SW 1271 (cell line): ENCODE measurements at regions not wholly inside any gene's neighbourhood (a gene's known extent, or its start where the extent isn't known, plus 50 kb on each side); places are given as distances from the start of the nearest gene placed in this dataset.

Experiments used
- DNase-seq, 2 experiments: peaks; one replicate each; lab custom pipeline; 2025; lab: John Stamatoyannopoulos, UW

DNA sequence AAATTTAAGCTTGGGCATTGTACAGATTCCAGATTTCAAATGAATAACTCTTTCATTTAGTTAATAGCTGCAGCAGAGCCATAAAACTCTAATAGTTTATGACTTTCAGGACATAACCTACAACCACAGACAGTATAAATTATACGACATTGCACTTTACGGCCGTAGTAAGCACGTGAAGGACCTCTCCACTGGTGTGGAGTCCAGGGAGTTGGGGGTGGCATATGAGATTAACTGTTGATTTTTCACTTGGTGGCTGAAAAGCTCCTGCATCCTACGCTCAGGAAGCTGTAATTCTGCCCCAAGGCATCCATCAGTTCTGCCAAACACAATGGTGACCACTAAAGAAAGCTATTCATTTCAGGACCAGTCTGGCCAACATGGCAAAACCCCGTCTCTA, 376.2 kb downstream of the SOX11 start:
- no peak for DNase-seq

DNA sequence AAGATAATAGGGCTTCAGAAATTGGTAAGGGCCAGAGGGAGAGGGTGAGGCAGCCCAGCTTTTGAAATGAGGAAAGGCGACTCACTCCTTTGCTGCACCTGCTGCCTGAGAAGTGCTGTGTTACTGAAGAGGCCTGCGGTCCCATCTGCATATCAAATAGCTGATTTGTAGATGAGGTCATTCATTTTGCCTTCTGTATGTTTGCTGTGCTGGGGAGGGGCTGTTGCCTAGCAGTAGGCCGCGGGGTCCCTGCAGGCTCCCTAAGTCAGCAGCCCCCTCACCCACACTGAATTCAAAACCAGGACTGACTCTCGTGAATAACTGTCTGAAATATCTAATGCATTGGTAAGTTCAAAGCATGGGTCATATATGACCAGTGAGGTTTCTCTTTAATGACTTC, 377.2 kb downstream of the SOX11 start:
- no peak for DNase-seq

DNA sequence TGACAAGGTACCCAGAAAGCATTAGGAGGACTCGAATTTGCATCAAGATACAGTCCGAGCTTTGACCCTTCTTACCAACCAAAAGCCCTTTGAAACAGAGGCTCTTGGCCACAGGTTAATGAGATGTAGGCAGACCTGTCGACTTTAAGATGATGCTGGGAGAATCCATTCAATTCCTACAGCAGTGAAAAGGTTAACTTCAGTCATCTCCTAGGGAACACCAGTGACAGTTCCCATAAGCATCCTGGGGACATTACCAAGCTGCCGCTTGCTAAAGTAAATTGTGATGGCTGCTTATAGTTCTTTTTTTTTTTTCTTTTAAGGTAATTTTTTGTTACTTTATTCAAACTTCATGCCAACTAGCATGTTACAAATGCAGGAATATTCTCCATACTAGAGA, 379.3 kb downstream of the SOX11 start:
- no peak for DNase-seq

DNA sequence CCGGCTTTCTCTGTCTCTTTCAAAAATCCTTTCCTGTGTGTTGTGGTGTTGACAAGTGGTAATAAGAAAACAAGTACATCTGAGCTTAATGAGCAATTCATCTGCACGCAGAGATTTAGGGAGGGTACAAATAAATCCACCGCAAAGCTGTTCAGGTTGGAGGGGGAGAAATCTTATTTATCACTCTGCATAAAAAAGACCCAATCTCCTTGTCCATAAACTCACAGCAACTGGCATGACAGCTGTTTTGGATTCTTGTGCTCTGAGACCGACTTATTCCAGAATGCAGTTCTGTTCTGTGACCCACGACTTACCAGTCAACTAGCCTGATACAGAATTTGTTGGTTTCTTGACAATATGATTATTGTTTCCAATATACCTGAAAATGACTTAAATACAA, 380.1 kb downstream of the SOX11 start:
- no peak for DNase-seq

DNA sequence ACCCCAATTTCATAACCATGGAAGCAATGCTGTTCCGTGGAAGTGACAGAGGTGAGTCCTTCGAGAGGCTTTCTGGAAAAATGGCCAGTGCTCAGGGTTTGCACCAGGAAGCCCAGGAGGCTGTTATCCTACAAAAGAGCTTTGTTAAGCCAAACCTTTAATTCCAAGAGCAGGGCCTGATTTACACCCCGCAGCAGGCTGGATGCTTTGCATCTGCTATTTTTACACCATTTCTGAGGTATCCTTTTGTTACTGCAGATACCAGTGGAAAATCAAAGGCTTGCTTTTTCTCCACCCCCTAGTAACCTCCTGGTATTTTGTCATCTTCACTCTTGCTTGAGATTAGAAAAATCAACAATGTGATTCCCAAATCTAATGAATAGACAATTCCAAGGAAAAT, 380.6 kb downstream of the SOX11 start:
- DNase-seq = no peak

DNA sequence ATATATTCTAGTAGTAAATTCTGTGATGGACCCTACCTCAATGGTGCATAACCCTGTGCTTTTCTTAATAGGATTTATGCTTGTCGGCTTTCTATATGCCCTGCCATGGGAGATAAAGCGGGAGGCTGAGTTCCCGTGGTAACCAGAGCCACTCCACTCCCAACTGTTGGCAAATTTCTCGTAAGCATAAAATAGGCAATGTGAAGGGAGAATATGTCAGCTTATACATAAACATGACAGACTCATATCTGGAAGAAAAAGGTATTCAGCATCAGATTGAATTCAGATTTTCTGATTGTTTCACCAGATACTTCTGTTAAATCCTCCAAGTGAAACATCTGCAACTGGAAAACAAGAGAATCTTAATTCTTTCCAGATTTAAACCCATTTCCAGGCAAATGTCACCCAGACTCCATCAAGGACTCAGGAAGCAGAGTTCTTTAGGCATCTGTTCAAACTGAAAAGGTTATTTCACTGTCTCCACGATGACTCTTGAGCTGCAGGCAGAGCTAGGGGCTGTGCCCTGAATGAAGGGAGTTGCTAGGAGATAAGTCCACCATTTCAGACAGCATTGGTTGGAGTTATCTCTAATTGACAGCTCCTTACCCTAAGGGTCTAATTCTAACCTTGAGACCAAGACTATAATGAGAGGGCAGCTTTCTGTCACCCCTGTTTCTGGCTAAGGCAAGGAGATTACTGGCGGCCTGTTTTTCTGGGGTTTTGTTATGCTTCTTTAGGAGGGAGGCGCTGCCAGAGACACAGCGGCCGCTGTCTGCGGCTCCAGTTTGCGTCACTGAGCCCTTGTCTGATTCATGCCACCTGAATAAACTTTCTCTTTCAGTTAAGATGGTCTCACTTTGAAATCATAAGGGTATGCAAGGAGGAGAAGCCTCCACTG, 381.3 kb downstream of the SOX11 start:
- DNase-seq = no peak

DNA sequence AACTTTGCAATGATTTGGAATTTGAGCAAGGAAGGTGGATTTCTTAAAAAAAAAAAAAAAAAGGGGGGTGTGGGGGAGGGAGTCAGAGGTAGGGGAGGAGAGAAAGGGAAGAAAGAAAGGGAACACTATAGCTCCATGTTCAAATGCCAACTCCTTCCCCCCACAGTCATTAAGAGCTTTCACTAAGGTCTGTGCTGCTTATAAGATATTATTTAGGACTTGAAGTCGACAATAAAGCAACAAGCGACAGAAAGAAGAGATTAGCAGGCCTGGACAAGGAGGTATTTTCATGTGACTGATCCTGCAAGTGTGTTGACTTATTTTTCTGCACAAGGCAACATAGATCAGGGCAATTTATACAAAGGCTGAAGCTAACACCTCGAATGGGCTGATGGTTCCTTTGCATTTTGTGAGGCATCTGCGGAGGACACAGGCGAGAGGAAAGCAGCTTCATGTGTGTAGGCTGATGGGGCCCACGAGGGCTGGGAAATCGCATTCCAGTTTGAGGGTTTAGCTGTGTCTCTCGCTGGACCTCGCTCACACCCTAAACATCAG, 382.0 kb downstream of the SOX11 start:
- DNase-seq = no peak

DNA sequence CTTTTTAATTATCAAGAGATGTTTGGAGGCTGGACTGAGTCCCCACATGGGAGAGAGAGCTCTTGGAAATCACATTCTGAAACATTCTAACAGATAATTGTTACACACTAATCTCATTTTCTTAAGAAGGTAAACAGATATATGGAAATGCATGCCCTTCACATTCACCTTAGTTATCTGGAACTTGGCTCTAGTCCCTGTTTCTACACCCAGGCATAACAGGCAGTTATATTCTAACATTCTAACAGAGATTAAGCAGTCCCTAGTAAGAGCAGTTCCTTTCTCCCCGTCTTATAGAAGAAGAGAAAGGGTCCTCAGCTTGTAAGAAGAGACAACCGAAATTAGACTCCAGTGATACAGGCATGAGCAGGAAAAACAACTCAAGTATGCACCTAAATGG, 385.4 kb downstream of the SOX11 start:
- no peak for DNase-seq

DNA sequence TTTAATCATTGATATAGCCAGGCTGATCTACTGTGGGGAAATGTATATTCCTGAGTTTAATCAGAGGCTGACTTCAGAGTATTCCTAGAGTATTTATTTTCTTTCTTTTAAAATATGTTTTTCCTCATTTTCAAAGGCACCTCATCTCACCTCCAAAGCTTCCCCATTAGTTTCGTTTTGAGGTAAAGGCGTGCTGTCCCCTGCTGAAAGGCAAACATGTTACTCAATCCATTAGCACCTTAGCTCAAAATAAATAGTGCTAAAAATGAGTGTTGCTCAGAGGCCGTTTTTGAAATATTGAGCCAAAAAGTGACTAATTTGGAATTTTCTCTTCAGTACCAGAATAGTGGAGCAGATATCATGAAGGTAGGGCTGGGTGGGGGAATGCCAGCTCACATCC, 386.2 kb downstream of the SOX11 start:
- no peak for DNase-seq

DNA sequence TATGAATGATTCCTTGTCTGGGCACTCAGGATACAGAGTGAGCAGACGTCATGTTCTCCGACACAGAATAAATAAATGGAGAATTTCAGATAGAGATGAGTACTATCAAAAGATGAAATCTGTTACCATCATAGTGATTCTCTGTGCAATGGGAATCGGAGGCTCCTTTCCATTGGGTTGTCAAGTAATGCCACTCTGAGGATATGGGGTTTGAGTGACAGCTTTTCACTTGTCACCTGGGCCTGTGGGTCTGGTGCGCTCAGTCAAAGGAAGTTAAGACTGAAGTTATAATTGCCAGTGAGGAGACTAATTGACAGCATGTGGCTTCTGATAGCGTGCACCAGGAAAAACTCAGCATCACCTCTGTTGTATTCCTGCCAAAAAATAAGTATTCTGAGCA, 387.2 kb downstream of the SOX11 start:
- no peak for DNase-seq

DNA sequence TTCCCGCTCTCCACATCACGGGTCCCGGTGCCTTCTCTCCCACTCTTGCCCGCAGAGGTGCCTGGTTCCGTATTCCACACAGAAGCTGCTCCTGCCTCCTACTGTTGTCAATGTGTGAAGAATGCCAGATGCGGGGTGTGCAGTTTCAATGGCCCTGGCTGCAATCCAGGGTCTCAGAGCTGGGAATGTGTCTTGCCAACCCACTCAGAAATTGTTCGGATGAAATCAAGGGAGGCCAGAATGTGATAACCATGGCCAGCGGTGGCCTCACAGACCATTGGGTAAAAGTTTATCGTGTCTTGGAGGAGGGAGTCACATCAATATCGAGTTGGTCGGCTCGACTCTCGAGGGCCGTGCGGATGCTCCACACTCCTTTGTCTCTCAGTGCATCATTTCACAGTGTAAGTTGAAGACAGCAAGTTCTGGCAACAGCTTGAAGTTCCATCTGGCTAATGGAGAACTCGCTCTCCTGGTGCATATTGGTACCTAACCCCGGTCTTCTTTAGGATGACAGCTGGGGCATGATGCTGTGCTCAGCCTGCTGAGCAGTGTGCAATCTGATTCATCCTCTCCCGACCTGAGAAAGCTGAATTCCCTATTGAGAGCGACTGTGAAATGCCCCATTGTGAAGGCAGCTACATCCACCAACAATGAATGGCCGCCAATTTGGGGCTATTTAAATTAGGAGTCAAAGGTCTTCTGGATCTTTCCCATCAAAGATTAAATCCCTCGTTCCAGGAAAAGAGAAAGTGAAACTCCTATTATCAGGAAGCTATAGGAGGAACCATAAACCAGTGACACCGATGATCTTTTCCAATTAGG, 389.0 kb downstream of the SOX11 start:
- no peak for DNase-seq

DNA sequence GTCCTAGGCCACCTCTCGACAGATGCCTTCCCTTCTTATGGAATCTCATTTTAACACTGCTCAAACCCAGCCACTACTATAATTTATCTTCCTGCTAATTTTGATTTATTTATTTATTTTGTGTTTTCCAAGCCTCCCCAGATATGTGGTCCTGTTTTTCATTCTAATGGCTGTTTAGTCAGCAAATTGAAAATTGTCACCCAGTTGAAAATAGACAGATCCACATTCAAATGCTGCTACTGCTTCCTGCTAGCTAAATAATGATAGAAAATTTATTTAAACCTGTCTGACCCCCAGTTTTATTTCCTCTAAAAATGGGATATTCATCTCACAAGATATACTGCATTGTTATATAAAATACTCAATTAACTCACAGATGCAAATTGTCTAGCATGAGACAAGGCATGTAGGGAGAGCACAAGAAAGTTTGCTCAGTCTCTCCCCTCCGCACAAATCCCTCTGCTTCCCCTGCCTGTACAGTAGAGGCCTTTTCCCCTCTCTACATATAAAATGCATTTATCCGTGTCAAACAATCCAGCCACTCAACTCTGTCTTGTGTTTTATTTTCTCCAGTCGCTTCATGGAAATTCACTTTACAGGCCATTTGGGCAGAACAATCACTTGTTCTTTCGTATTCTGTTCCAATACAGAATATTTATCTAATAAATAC, 389.9 kb downstream of the SOX11 start:
- DNase-seq = no peak

DNA sequence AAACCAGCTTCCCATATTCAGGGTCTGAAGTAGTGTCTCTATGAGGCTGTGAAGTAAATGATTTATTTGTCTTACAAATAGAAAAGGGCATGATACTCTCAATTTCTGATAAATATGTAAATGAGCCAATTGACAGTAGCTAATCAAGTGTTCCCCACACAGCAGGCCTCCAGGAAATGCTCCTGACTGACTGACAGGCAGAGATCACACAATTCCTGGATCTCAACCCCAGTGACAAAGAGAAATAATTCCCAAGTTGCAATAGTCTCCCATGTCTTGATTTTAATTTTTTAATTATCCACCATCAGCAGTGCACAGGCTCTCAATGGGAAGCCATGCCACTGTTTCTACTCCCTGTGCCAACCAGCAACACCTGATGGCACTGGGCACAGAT, 390.4 kb downstream of the SOX11 start:
- DNase-seq = no peak

DNA sequence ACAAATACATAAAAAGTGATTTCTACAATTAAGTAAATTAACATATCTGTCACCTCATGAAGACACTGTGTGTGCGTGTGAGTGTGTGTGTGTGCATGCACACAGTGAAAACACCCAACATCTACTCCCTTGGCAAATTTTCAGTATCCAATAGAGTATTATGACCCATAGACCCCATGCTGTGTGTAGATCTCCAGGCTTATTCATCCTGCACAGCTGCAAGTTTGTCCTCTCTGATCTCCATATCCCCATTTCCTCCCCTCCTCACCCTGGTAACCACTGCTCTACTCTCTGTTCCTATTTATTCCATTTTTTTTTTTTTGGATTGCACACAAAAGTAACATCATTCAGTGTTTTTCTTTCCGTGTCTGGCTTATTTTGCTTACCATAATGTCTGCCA, 391.0 kb downstream of the SOX11 start:
- no peak for DNase-seq

DNA sequence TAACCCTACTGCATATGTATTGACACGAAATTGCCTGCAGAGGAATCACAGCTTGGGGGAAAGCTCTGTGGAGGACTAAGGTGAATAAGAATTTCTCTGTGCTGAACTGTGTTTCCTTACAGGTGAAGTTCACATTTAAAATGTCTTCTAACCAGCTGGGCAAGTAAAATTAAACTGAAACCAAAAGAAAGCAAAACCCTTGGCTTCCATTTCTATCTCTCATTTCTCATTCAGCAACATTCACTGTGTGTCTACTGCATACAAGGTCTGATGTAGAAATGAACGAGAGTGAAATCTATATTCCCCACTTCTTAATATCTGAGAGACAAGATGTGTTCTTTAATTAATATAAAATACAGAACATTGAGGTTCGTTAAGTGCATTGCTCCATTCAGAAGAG, 397.3 kb downstream of the SOX11 start:
- DNase-seq = no peak

DNA sequence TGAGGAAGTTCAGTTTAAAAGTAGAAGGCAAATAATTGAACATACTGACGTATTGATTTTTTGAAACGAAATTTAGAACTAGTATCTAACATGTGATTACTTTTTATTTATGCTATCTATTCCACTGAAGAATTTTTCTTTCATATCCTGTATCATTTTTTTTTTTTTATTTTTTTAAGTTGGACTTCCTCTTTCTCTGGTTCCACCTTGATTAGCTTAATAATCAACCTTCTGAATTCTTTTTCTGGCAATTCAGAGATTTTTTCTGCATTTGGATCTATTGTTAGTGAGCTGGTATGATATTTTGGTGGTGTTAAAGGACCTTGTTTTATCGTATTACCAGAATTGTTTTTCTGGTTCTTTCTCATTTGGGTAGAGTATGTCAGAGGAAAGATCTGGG, 411.2 kb downstream of the SOX11 start:
- no peak for DNase-seq

DNA sequence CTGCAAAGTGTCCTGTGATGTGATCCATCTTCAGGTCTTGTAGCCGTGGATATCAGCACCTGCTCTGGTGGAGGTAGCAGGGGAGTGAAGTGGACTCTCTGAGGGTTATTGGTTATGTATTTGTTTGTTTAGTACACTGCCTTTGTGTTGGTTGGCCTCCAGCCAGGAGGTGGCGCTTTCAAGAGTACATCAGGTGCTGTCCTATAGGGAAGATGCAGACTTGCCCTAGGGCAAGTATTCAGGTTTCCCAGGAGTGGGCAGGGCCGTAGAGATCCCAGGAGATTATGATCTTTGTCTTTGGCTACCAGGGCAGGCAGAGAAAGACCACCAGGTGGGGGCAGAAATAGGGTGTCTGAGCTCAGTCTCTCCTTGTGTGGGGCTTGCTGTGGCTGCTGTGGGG, 411.8 kb downstream of the SOX11 start:
- no peak for DNase-seq

DNA sequence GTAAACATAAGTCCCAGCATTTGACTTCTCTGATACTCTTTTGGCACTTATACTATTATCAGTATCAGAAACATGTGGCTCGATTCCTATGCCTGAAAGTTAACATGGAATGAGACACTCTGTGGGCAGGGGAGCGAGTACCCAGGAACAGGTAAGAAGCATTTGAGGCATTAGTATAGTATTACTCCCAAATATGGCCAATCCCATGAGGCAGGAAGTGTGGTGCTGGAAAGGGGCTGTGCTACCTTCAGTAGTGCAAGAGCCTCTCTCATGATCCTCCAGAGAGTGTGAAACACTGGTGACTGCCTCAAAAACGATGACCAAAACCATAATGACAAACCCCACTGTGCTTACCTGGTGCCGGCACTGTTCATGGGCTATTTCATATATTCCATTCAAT, 415.1 kb downstream of the SOX11 start:
- no peak for DNase-seq

DNA sequence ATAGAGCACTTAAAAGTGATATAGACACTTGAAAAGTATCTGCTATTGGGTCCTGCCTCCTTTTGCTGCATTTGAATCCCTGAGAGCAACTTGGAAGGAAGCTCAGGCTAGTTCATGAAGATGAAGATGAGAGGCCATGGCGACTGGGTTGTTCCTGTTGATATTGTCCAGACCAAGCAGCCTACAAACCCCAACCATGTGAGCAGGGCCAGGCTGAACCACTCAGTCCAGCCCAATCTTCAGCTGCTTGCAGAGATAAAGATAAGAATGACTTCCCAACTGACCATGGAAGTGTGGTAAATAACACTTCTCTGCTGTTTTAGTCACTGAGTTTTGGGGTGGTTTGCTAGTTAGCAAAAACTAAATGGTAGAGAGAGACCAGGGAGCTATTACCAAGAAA, 417.6 kb downstream of the SOX11 start:
- no peak for DNase-seq

DNA sequence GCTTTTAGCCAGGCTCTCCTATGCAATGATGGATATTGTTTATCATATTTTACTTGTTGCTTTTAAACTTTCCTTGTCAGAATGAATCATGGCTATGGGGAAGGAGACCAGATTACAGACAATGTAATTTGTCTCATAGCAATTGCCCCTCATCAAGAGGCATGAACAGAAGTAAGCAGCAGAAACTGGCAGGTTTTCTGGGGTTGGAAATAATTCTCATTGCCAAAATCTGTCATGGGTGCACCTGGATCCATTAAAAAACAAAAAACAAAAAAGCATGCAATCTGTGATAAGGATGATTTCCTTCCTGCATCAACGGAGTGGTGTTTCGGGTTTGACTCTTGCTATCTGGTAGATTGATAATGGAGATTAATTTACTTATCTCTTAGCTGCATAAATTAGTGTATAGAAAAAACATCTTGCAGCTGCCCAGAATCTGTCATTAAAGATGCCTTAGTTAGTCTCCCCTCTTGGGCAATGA, 419.6 kb downstream of the SOX11 start:
- DNase-seq = no peak

DNA sequence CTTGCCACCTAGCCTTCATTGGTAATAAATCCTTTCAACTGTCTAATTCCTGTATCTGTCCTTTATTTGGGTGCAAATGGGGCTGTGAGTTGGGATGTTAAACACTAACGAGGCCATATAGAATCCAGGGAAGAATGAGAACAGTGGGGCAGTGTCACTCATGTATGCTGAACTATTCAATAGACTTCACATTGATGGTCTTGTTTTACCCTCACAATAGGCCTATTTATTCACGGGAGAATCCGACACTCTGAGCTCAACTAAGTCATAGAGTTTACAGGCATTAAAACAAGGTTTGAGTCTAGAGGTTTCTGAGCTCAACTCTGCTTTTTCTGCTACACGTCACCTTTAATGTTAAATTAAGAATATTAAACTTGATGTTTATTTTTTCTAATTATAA, 421.6 kb downstream of the SOX11 start:
- DNase-seq = no peak

DNA sequence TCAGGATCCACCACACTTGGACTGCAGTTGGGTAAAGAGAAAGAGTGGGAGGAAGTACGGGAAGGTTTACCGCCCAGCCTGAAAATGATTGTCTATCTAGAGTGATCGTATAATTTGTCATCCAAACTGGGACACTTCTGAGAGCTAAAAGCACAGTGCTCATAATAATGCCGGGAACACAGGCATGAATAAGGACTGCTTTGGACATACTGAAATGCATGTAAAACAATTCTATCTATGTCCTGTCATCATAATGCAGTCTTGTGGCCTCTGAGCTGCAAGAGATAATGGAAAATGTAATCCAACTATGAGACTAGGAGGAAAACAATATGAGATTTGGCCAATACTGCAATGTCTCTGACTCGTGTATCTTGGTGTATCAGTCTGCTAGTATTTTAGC, 435.5 kb downstream of the SOX11 start:
- no peak for DNase-seq
